NCI-H2107 treated with DMSO at 0.1 percent for 48 hours (cell line): ENCODE measurements at regions not wholly inside any gene's neighbourhood (a gene's known extent, or its start where the extent isn't known, plus 50 kb on each side); places are given as distances from the start of the nearest gene placed in this dataset.

Source experiments
- DNase-seq: peaks from one replicate; lab custom pipeline; 2025; ENCODE audit not compliant: unreplicated experiment; lab: John Stamatoyannopoulos, UW

DNA sequence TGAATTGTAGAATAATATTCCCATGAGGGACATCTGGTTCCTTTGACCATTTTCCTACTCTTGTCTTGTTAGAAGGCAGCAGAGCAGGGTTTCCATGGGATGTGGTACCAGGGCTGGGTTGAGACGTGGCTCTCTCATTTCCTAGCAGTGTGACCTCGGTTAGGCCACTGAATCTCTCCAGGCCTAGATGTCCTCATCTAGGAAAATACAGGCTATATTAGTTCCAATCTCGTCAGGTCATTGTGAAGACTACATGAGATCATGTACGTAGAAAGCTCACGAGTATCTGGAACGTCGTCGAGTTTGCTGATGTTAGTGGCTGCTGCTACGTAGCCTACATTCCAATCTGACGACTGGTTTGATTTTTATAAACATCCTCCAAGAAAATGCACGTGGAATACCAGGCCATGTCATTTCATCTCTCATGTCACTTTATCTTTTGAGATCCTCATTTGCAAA, 278.2 kb upstream of the GATB start:
- DNase-seq: no peak

- no peak for DNase-seq
Measured at GRCh38 chr4:152038238-152038637, 277.4 kb upstream of the GATB start.

DNA sequence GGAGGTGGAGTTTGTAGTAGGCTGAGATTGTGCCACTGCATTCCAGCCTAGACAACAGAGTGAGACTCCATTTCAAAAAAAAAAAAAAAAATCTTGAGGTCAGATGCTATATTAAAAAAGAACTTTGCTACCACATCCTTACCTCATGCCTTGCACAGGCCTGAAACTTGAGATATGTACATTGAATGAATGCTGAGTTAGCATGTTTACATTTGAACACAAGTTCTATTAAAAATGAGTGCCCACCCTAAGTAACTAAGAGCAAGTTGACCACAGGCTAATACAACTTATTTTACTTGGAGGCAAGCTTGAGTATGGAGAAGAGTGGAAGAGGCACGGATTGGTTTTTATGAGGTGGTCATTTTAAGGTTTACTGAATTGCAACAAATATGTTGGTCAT, 276.6 kb upstream of the GATB start:
- no peak for DNase-seq

DNA sequence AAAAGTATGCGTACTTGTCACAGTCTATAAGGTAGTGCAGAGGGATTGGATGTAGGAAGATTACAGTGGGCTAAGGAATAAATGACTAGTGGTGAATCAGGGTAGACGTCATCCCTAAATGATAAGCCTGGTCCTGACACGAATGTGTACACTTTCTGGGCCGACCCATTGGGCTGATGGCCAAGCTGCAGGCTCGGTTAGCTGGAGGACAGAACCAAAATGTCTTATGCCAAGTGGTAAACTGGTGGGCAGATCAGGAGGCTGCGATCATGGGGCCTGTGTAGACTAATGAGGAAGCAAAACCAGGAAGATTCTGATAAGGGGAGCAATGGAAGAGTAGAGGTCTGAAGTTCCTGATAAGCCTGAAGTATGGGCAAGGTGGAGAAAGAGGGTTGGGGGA, 272.8 kb upstream of the GATB start:
- no peak for DNase-seq

- no peak for DNase-seq
Measured at GRCh38 chr4:152032722-152033131, 271.9 kb upstream of the GATB start.

DNA sequence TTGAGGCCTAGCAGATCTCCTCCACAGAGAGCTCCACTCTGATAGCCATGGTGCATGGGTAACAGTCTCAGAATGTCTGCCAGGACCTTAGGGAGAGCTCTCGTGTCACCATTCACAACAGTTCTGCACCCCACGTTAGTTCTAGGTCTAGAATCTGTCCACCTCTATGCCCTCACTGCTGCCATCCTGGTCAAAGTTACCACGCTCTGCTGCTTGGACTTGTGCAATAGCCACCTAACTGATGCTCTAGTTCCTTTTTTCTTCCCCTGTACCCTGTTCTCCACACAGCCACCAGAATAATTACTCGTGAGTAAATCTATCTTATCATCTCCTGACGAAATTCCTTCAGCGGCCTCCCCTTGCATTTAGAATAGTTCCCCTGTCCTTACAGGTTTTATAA, 268.8 kb upstream of the GATB start:
- no peak for DNase-seq

- DNase-seq: no peak
Measured at GRCh38 chr4:152028131-152028530, 267.3 kb upstream of the GATB start.

DNA sequence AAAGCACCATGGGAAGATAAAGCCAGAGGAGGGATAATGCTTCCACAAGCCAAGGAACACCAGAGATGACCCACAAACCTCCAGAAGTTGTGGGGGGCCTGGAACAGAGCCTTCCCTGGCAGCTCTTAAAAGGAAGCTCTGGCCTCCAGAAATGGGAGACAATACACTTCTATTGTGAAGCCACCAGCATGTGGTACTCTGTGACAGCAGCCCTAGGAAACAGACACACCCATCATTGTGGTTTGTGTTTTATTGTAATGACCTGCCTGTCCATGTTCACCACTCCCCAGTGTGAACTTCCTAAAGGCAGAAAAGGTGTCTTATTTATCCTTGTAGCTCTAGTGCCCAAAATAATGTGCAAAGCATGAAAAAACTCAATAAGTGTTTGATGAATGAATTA, 264.1 kb upstream of the GATB start:
- DNase-seq: no peak

DNA sequence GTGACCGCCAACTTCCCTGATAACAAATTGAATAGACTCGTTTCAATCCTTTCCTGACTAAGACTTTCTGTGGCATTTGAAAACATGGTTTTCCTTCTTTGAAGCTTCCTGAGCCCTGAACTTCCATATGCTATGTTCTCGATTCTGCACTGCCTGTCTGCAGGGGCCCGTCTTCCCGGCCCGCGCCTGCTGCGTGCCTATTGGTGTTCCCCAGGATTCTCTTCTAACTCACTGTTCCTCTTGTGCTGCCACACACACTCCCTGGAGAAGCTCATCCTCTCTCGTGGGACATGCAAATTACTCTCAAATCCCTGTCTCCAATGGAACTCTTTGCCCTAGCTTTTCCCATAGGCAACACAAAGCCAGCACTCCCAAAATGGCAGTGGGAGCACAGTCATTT, 262.9 kb upstream of the GATB start:
- DNase-seq: no peak

DNA sequence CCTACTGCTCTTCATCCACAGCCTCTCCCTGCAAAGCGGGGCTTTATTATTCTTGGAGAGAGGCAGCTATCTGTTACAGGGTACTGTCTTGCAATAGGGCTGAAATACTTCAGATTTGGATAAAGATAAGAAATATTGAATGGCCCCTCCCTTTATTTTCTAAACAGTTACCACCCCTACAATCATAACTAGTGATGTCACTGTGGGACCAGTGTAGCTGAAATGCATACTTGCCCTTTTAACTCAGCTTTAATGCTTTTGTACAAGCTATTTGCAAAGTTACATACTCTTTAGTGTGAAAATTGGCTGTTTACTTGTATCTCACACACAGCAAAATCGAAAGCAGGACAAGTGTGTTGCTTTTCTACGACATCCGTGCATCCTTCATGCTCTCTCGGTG, 261.7 kb upstream of the GATB start:
- DNase-seq: no peak

GRCh38 chr4:152021788-152022438, 261.1 kb upstream of the GATB start:
- DNase-seq: no peak

- DNase-seq: no peak
Measured at GRCh38 chr4:152020073-152020472, 259.3 kb upstream of the GATB start.

GRCh38 chr4:152016303-152016620, 255.5 kb upstream of the GATB start:
- DNase-seq: no peak

- DNase-seq: no peak
Measured at GRCh38 chr4:152015597-152016302, 254.9 kb upstream of the GATB start.

GRCh38 chr4:152014280-152014679, 253.5 kb upstream of the GATB start:
- DNase-seq: peak; percentile 2

GRCh38 chr4:152011469-152011868, 250.7 kb upstream of the GATB start:
- DNase-seq: no peak

DNA sequence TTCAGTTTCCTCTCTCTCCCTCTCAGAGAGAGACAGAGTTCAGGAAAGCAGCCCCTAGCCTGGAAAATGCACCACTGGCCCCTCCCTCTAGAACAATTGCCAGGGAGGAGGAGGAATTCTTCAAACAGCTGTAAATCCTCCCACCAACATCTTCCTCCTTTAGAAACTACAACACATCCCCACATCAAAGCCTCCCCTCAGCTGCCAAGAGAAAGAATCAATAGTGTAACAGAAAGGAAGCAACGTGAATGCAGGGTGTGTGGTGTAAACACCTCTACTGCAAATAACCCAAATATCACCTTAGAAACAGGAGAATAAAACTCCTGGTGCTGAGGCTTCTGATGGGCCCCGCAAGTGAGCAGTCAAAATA, 249.9 kb upstream of the GATB start:
- DNase-seq: no peak

- DNase-seq: no peak
Measured at GRCh38 chr4:152009983-152010709, 249.3 kb upstream of the GATB start.

GRCh38 chr4:152009031-152009670, 248.3 kb upstream of the GATB start:
- DNase-seq: no peak

DNA sequence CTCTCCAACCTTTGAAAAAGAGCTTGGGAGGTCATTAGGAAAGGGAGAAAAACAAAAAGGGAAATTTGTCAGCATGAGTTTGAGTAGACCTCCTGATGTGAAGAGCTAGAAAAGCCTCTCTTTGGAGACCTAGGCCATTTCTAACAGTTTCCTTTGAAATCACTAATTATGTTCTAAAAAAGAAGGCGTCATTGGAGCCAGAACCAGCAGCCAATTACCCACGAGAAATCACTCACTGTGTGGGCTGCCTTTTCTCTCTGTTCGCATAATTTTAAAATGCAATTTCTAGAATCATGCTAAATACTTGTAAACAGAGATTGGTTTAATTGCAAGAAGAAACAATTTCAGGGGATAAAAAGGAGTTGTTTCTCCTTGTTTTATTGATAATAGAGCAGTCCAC, 246.3 kb upstream of the GATB start:
- no peak for DNase-seq

DNA sequence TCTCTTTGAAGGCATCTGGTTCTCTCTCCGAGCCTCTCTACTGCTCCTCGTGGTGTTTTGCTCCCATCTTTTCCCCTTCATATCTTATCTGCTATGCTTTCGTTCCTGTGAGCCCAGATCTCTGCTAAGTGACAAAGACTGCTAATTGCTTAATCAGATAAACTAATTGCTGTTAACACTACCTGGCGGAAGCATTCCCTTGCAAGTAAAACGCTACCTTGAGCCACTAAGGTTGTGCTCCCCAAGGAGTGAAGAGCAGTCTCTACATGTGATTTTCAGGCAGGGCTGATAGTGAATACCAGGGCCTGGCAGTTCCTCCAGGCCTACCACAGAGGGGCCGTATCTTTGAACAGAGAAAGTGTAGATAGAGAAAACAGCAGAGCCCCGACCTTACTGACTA, 244.0 kb upstream of the GATB start:
- no peak for DNase-seq

DNA sequence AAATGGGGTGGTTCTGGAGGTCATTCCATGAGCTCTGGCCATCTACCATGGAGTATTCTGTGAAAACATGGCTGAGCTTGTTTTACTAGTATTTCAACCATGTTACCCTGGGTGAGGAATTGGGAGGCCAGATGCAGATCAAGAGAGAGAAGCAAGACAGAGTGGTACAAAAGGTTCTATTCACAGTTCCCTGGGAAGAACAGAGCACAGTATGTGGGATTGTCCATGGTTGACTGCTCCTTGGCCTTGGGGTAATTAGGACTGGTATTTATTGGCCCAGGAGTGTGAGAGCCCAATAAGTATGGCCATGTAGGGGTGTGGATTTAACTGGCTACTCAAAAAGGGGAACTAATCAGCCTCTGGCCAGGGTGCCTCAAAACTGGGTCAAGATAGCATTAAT, 239.7 kb upstream of the GATB start:
- no peak for DNase-seq
